Activated CD4-positive, CD25-positive, alpha-beta regulatory T cell (primary cell): ENCODE measurements at regions not wholly inside any gene's neighbourhood (a gene's known extent, or its start where the extent isn't known, plus 50 kb on each side); places are given as distances from the start of the nearest gene placed in this dataset.

ENCODE experiments used
- DNase-seq, 4 experiments: peaks; one replicate each; lab custom pipeline; 2025; lab: John Stamatoyannopoulos, UW

- no peak for DNase-seq
These were observed 422.6 kb downstream of the QKI start for GRCh38 chr6:163836876-163837690.

DNA sequence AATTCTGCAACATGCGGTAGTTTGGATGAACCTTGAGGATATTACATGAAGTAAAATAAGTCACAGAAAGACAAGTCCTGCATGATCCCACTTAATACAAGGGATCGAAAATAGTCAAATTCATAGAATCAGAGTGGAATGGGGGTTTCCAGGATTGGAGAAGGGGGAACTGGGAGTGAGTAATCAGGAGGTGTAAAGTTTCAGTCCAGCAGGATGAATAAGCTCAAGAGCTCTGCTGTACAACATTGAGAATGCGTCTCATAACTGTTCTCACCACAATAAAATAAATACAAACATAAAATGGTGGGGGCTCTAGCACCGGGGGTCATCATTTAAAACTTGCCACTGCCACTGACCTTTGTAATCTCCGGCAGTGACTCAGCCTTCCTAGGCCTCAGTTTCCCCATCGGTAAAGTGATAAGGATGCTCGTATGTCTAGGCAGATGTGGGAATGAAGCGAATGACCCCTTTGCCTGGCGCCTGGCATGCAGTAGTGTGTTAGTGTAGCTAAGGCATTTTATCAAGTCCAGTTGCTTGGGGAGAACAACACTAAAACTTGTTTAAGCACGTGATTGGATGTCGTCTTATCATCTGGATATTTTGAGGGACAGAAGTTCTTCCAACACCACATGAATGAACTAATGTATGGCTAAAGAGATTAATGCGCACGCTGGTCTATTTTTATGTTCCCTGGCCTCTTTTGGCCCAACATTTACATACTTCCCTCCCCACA is 421.1 kb downstream of the QKI start:
- no peak for DNase-seq

DNA sequence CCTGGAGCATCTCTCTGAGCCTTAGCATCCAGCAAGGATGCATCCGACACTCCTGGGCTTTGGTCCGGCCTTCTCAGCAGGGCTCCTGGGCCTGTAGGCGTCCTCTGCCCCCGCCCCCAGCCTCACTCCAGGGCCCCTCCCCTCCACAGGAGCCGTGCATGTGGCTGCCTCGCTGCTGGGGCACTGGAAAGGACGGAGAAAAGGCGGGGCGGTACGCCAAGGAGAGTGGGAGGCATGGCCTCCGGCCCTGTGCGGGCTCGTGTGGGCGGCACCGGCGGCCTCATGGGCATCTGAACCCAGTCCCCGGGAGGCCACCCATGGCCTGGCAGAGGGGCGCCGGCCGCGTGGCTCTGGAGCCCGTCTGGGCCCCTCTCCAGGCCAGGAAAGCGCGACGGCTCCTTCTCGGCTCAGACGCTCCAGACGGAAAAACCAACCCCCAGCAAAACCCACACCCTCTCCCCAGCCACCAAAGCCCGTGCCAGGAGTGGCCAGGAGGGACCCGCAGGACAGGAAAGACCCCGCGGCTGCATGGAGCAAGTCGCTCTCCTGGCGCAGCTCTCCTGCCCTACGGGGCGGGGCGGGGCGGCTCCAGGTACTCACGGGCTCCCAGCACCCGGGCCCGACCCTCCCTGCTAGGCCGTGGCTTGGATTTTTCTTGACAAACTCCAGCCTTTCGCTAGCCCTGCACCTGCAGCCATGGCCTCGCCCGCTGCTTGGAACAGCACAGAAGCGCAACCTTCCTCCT is 419.9 kb downstream of the QKI start:
- no peak for DNase-seq

- DNase-seq = no peak
These were observed 417.2 kb downstream of the QKI start for GRCh38 chr6:163831736-163832135.

DNA sequence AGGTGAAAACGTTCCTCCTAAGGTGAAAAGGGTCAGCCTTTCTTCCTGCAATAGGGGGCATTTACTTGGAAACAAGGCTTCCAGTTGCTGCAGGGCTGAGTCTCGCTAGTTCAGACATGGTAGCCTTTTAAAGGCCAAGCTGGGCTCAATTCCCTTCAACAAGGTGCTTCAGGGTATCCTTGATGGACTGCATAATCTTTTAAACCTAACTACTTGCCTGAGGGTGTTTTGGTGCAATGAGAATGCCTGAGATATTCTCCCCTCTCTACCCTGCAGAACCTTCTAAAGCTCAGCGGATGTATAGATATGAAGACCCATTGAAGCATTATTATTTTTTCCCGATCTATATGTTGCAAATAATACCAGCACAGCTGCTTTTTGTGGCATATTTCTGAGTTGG is 416.1 kb downstream of the QKI start:
- no peak for DNase-seq

DNA sequence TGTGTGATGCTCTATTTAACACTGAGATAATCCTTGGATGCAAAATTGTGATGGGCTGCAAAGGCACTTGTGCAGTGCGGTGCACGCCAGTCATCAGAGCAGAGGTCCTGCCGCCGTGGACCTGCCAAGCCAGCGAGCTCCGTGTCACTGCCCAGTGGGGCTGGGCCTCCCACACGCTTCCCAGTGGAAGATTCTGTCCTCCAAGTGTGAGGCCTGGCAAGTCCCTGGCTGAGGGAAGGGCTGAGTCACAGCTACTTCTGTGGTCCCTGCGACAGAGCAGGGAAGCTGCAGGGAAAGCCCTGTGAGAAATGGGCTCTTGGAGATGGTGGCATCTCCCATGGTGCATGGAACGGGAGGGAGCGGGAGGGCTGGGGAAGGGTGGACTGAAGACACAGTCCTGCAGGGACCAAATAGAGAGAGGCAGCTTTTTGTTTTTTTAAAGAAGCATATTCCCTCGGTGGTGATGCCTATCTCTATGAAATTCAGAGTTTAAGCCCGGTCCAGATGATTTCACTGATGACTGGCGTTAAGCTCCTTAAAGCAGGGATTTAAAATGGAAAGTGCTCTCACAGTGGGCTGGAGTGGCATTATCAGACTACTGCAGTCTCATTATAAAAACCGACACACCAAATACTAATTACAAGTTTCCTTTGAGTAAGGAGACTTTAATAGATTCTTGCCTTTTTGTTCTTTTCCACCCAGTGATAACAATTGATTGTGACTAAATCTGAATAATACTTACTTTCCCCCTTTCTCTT is 413.7 kb downstream of the QKI start:
- DNase-seq = no peak

DNA sequence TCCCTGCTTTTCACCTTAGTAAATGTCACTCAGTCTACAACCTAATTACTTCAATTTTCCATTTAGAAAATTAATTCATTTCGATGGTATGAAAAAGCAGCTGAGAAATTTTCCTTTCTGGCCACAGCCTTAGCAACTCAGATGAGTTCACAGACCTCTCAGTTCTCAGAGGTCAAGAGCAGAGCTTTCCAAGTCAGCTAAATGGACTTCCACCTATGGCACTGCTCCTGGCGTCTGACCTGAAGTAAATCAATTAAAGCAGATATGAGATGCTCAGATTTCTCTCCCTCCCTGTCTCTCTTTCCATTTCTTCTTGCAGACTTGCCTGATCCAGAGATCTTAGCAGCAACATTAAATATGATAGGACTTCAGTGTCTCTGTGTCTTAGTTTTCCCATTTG is 412.6 kb downstream of the QKI start:
- no peak for DNase-seq

GRCh38 chr6:163826629-163827028 is 412.1 kb downstream of the QKI start:
- DNase-seq = no peak

DNA sequence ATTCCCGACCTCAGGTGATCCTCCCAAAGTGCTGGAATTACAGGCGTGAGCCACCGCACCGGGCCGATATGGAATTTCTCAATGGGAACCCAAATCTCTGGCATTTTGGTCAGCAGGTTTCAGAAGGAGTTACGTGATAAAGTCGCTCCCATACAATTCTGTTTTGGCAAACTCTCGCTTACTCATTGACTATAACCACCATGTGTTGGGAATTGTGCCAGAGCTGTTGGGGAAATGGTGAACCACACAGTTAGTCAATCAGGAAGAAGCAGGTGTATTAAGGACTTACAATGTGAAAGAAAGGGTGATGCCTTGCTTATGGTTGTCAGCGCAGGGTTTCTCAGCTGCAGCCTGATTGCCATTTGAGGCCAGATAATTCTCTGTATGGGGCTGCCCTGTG is 410.5 kb downstream of the QKI start:
- no peak for DNase-seq

DNA sequence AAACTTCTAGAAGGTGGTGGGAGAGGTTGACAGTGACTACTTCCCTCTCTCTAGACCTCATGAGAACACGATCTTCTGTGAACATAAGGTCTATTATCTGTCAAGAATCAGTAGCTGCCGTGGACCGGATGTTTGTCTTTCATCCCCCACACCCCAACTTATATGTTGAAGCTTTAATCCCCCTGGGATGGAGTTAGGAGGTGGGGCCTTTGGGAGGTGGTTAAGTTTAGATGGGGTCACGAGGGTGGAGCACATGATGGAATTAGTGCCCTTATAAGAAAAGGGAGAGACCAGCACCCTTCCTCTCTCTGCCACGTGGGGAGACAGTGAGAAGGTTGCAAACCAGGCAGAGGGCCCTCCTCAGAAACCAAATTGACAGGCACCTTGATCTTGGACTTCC is 409.1 kb downstream of the QKI start:
- no peak for DNase-seq

DNA sequence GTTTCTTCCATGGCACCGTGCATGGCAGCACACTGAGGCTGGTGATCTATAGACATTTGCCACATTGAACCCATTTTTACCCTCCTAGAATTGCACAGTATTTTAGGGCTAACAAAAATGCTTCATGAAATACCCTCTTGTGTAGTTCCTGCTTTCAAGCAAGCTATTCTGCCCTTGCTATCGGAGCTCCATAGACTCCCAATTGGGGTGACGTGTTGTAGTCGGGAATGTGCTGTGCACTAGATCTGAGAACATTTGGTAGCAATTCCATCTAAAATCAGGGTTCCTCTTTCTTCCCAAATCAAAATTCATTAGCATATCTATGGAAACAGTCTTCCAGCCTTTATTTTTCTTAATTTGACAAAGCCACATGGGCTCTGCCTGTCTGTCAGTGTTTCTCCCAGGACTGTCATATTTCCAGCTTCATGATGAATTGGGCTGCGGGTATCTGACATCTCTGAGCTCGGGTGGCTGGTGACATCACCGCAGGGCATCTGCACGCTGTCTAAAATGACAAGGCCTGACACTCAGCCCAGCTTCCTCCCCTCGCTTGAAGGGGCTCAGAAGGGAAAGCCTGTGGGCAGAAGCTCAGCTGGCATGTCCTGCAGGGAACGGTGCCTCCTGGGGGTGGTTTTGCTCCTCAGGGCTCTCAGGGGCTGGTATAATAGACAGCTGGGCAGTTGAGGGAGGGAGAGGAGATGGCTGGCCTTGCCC is 406.4 kb downstream of the QKI start:
- DNase-seq = no peak

DNA sequence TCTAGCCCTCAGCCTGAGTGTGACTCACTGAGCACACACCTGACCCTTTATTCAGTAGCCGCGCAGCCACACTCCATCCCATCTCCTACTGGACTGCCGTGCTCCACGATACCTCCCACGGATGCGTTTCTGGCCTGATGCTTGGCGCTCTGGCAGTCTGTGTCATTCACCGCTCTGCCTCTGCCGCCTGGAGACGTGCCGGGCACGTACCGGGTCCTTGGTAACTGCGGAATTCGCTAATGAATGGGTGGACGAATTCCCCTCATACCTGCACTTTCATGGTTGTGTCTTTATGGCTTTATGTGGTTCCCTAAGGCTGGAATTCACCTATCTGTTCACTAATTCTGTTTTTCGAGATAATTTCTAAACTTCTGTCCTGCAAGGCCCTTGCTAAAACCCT is 405.7 kb downstream of the QKI start:
- DNase-seq = no peak

DNA sequence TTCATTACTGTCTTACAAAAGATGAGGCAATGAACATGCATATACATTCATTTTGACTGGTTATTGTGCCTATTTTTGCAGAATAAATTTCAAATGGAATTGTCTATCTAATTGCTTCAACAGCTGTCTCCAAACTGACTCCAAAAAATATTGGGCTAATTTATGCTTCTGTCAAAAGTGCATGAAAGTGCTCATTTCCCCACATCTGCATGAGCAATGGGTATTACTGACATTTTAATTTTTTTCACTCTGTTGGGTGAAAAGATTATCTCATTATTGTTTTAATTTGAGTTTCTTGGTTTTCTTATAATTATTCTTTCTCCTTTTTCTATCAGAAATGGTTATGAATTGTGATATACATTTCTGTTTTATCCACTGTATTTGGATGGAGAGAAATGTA is 404.2 kb downstream of the QKI start:
- no peak for DNase-seq

DNA sequence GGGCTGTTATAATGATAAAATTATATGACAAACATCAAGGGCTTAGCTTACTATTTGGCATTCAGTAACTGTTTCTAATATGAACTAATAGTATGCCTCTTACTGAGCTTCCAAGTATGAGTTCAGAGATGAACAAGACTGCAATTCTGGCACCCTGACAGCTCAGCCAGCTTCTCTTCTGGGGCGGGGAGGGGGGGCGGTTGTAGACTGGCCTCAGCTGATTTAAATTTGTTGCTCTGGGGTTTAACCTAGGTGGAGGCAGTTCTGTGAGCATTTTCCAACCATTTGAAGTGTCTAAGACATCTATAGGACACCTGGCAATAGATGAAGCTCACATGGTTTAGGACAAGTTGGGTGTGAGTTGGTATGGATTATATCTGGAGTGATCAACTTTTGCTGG is 401.9 kb downstream of the QKI start:
- no peak for DNase-seq

- DNase-seq = no peak
These were observed 401.3 kb downstream of the QKI start for GRCh38 chr6:163815796-163816195.

- no peak for DNase-seq
These were observed 400.2 kb downstream of the QKI start for GRCh38 chr6:163814494-163815364.

DNA sequence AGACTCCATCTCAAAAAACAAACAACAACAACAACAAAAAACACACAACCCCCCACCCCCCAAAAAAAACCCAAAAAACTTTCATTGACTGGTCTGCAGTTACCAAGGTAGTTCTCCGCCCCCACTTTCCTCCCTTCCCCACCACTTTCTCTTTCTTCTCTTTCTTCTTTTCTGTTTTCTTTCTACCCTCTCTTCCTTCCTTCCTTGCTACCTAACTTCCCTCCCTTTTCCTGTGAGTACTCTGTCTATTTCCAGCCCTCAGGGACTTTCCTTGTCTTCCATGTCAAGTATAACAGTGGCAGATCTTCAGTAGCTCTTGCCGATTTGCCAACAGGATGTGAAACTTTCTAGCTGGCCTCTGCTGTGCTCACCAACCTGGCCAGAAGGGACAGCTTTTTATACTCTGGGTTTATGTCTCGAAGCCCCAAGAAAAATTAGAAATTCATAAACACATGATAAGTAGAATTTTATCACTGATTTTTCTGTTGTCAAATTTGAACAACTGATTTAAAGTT is 399.5 kb downstream of the QKI start:
- no peak for DNase-seq

- no peak for DNase-seq
These were observed 396.8 kb downstream of the QKI start for GRCh38 chr6:163811317-163811716.

GRCh38 chr6:163809364-163809763 is 394.8 kb downstream of the QKI start:
- DNase-seq = no peak

GRCh38 chr6:163808871-163809270 is 394.4 kb downstream of the QKI start:
- no peak for DNase-seq
